ENCODE measurements at regions not wholly inside any gene's neighbourhood (a gene's known extent, or its start where the extent isn't known, plus 50 kb on each side); places are given as distances from the start of the nearest gene placed in this dataset.
A peak's percentile ranks its signal among the peaks of the same experiment; 100 is the strongest.

- no peak overlapping the region for H3K27ac ChIP-seq
- no peak for TF ChIP-seq CTCF (conservative IDR thresholded peaks at IDR 0.05; ENCODE audit: low read depth)
- DNase-seq (ENCODE audit: low spot score) = no peak
- ChIA-PET POLR2A (ENCODE audit: low non-redundant PET) (no interaction called here), CTCF (interaction anchor here (0.7 kb wide), 1 partner anchor 26 kb away, joined by 3 read pairs; no protein-coding TSS in a partner anchor)
These were observed 202.2 kb upstream of the HMGA2 start for GRCh38 chr12:65622056-65622455.

GRCh38 chr12:65623507-65623906 lies 200.8 kb upstream of the HMGA2 start:
- no peak overlapping the region for H3K27ac ChIP-seq
- ChIA-PET POLR2A (ENCODE audit: low non-redundant PET) (no interaction called here), CTCF (no interaction called here)
- no peak for TF ChIP-seq CTCF (conservative IDR thresholded peaks at IDR 0.05; ENCODE audit: low read depth)
- DNase-seq (ENCODE audit: low spot score) = no peak

DNA sequence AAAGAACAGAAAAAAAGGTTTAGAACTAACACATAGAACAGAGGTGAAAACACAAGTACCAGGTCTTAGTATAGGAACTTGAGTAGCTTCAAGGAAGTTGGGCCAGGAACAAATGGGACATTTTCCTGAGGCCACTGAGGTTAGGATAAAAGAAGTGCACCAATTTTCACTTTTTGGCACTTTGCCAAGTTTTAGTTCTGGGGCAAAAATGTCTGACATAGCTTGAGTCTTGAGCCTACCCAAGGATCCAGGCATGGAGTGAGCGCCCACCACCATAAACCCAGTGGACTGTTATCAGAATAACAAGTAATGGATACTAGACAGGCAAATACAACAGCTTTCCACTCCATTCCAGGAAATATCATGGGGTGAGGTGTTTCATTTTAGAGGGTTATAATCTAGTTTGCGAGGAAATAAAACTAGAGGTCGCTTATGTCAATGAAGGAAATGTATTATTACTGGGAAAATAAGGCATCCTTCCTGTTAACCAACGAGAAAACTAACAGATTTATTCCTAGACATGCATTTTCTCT lies 199.7 kb upstream of the HMGA2 start:
- no peak for DNase-seq (ENCODE audit: low spot score)
- no peak for TF ChIP-seq CTCF (conservative IDR thresholded peaks at IDR 0.05; ENCODE audit: low read depth)
- ChIA-PET CTCF (no interaction called here), POLR2A (ENCODE audit: low non-redundant PET) (no interaction called here)
- no peak overlapping the region for H3K27ac ChIP-seq

DNA sequence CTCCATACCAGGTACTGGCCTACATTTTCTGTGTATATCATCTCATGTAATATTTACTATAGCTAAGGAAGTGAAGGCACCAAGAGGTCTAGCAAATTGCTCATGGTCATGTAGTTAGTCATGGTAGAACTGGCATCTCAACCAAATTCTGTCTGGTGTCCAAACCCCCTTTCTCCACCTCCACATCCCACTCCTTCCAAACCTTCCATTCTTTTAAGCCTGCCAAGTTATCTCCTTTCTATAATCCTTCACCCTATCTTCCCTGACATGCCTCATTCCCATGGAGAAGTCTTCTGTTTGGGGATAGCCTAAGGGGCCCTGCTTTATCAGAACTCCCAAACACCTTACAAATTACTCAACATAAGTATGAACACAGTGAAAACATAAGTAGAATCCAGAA lies 196.2 kb upstream of the HMGA2 start:
- no peak for DNase-seq (ENCODE audit: low spot score)
- no peak for TF ChIP-seq CTCF (conservative IDR thresholded peaks at IDR 0.05; ENCODE audit: low read depth)
- CTCF ChIA-PET = no interaction called here
- no peak overlapping the region for H3K27ac ChIP-seq
- POLR2A ChIA-PET (ENCODE audit: low non-redundant PET) = no interaction called here

GRCh38 chr12:65630555-65630954 lies 193.7 kb upstream of the HMGA2 start:
- H3K27ac ChIP-seq = no peak overlapping the region
- TF ChIP-seq CTCF (conservative IDR thresholded peaks at IDR 0.05; ENCODE audit: low read depth) = no peak
- CTCF ChIA-PET = no interaction called here
- no peak for DNase-seq (ENCODE audit: low spot score)
- POLR2A ChIA-PET (ENCODE audit: low non-redundant PET) = no interaction called here

GRCh38 chr12:65631621-65632111 lies 192.6 kb upstream of the HMGA2 start:
- peak; percentile 88 for DNase-seq (ENCODE audit: low spot score)
- TF ChIP-seq CTCF (conservative IDR thresholded peaks at IDR 0.05; ENCODE audit: low read depth) = no peak
- ChIA-PET CTCF (interaction anchor here (0.6 to 1.0 kb wide), 3 partner anchors 18 to 232 kb away, joined by 3 read pairs; no protein-coding TSS in a partner anchor), POLR2A (ENCODE audit: low non-redundant PET) (interaction anchor here (0.6 kb wide), 1 partner anchor 1228 kb away, joined by 3 read pairs; the partner anchor contains the start of gene XPOT)
- H3K27ac ChIP-seq = peak overlapping the region; percentile 95

Data from RWPE1 (cell line).